Activated CD4-positive, alpha-beta T cell treated with anti-CD3 and anti-CD28 coated beads, Interleukin-2, amount 10 ng/mL, durations not matched to agents 24 days and 14 days (primary cell): ENCODE measurements at regions not wholly inside any gene's neighbourhood (a gene's known extent, or its start where the extent isn't known, plus 50 kb on each side); places are given as distances from the start of the nearest gene placed in this dataset.

Source experiments
- DNase-seq: peaks from one replicate; pipeline ENCODE4 v3.0.0; 2022
- H3K27ac Mint-ChIP-seq: one replicate; pipeline ENCODE4 v1.8.0; 2022; ENCODE audit warnings: mild to moderate bottlenecking, mixed read lengths
- H3K27me3 Mint-ChIP-seq: one replicate; pipeline ENCODE4 v1.8.0; 2022; ENCODE audit warnings: mixed read lengths
- H3K36me3 Mint-ChIP-seq: one replicate; pipeline ENCODE4 v1.8.0; 2022; ENCODE audit warnings: low read depth, mild to moderate bottlenecking, mixed read lengths
- H3K4me1 Mint-ChIP-seq: one replicate; pipeline ENCODE4 v1.8.0; 2021; ENCODE audit warnings: mixed read lengths
- H3K4me3 Mint-ChIP-seq: one replicate; pipeline ENCODE4 v1.8.0; 2022; ENCODE audit warnings: mild to moderate bottlenecking, moderate library complexity, mixed read lengths
- H3K9me3 Mint-ChIP-seq: one replicate; pipeline ENCODE4 v1.8.0; 2021; ENCODE audit warnings: mixed read lengths
- intact Hi-C: fragments of 100-400 bp; cut with micrococcal nuclease; formaldehyde crosslinking; loops from one replicate; pipeline ENCODE4 v1.15.1; 2023

DNA sequence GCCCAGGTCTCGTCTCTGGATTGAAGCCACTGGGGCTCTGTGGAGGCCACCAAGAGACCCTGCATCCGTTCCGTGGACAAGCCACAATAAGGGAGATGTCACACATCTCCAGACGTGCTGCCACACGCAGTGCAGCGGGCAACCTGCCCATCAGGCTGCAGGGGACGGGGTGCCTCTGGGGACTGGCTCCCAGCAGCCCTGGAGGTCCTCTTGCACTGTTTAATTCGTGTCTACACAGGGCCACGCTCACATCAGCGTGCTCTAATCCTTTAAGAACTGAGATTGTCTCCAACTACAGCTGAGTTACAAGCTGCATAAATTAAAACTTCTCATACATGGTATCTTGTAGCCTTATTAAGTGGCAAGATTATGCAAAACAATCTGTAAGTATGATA lies 1232.2 kb downstream of the BRD1 start:
- Mint-ChIP-seq H3K9me3 (no peaks in the 10 kb centered on the region), H3K36me3 (no peaks in the 10 kb centered on the region), H3K27ac (no peak overlapping the region), H3K27me3 (no peaks in the 10 kb centered on the region), H3K4me3 (no peak overlapping the region), H3K4me1 (no peaks in the 10 kb centered on the region)
- no peak for DNase-seq
- intact Hi-C loops = no loop called here

DNA sequence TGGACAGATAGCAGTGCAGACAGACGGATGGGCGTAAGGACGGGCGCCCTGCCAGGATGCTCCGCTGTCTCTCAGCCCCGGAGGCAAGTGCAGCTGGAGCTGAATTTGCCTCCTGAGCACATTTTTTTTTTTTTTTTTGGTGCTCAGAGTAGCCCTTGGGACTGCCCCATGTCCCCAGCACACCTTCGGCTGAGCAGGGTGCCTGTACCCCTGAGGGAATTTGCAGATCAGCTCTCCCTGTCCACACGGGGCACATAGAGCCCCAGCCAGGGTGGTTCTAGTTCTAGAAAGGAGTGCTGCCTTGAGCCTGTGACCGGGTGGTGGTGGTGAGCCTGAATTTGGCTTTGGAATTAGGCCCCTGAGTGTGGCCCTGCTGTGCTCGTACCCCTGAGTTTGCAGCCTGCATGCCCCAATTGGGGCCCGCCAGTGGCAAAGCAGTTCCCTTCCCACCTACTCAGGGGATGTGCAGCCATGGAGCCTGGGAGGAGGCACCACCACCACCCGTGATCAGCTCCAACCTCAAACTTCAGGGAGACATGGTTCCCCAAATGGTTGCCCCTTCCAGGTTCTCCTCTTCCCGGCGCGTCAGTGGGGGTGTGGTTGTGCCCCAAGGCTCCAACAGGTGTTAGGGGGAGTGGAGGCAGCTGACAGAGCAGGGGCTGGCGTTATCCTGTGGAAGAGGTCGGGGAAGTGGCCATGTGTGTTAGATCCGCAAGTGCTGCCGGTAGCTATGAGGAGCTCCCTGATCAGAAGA lies 1232.7 kb downstream of the BRD1 start:
- H3K36me3 Mint-ChIP-seq = no peaks in the 10 kb centered on the region
- no peak for DNase-seq
- H3K9me3 Mint-ChIP-seq = no peaks in the 10 kb centered on the region
- intact Hi-C loops = no loop called here
- no peak overlapping the region for H3K27ac Mint-ChIP-seq
- no peaks in the 10 kb centered on the region for H3K27me3 Mint-ChIP-seq
- H3K4me1 Mint-ChIP-seq = no peaks in the 10 kb centered on the region
- no peak overlapping the region for H3K4me3 Mint-ChIP-seq

DNA sequence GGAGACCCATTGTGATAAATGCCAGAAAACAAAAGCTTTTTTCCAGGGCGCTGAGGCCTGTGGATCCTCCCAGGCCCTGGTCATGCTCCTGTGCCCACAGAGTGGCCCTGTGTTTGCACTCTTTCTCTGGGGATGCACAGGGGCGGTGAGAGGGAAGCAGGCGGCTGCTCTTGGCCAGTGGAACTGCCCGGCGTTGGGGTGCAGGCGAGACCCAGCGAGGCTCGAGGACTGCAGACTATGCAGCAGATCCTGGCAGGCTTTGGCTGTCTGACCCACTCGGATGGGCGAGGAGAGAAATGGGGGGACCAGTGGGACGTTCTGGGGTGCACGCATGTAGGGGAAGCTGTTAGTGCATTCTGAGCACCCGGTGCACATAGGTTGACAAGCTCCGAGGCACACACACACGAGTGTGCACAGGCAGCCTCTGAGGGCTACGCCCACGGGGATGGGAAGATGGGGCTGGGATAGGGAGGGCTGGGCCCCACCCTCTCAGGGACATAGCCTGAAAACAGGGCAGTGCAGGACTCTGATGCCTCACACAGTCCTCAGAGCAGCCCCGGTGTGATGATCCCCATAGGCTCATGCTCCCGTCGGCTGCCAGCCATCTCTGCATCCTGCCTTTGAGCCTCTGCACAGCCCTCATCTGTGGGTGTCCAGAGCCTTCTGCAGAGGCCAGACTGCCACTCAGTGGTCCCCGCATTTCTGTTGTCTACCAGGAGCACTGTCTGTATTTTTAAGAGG lies 1233.5 kb downstream of the BRD1 start:
- H3K36me3 Mint-ChIP-seq = no peaks in the 10 kb centered on the region
- no peak overlapping the region for H3K4me3 Mint-ChIP-seq
- no peaks in the 10 kb centered on the region for H3K4me1 Mint-ChIP-seq
- H3K27ac Mint-ChIP-seq = no peak overlapping the region
- H3K27me3 Mint-ChIP-seq = no peaks in the 10 kb centered on the region
- intact Hi-C loops = no loop called here
- H3K9me3 Mint-ChIP-seq = no peaks in the 10 kb centered on the region
- DNase-seq = no peak

DNA sequence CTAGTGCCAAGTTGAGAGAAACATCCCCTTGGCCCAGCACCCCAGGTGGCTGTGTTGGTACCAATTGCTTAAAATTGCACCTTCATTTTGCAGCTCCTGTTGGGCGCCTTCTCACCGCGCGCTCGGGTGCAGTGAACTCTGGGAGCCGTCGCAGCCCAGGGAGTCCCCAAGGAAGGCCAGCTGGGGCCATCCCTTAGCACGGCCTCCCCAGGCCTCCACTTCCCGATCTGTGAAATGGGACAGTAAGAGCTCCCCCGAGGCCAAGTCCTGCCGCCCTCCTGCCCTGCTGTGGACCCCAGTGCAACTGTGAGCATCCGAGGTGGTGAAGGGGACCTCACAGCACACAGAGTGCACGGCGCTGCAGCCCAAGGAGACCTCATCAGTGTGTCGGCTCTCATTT lies 1234.1 kb downstream of the BRD1 start:
- Mint-ChIP-seq H3K36me3 (no peaks in the 10 kb centered on the region), H3K27me3 (no peaks in the 10 kb centered on the region), H3K9me3 (no peaks in the 10 kb centered on the region), H3K4me1 (no peaks in the 10 kb centered on the region), H3K4me3 (no peak overlapping the region), H3K27ac (no peak overlapping the region)
- intact Hi-C loops = no loop called here
- DNase-seq = no peak

DNA sequence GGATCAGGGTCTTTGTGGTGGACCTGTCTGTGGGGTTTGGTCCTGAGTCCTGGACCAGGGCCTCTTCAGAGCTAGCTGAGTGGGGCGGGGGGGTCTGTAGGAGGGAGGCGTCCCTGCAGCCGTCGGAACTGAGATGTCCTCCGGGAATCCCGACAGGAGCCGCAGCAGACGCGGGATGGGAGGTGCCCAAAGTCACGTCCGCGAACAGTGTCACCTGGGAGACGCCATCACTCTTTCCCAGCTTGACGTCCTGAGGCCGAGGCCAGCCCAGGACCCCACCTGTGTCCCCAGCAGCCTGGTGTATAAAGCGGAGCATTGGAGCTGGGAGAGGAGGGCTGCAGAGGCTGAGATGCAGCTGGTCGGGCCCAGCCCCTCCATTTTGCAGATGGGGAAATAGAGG lies 1234.7 kb downstream of the BRD1 start:
- Mint-ChIP-seq H3K27ac (no peak overlapping the region), H3K4me1 (no peaks in the 10 kb centered on the region), H3K36me3 (no peaks in the 10 kb centered on the region), H3K9me3 (no peaks in the 10 kb centered on the region), H3K27me3 (no peaks in the 10 kb centered on the region), H3K4me3 (no peak overlapping the region)
- DNase-seq = no peak
- intact Hi-C loops = no loop called here

DNA sequence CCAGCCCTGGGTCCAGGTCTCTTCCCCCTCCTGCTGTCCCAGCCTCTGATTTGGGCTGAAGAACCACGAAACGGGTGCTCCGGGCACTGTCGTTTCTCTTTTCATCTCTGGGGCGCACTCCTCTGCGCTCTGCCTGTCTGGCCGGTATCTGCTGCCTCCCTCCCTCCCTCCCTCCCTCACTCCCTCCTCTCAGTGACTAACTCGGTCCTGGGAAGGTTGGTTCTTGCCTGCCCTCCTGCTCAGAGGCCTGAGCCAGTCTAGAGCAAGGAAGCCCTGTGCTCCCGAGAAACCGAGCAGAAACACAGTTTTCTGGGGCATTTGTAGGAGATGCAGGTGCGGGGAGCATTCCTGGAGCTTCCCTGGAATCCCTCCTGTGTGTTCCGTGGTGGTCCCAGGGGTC lies 1235.2 kb downstream of the BRD1 start:
- Mint-ChIP-seq H3K27me3 (no peaks in the 10 kb centered on the region), H3K27ac (no peak overlapping the region), H3K4me3 (no peak overlapping the region), H3K9me3 (no peaks in the 10 kb centered on the region), H3K36me3 (no peaks in the 10 kb centered on the region), H3K4me1 (no peaks in the 10 kb centered on the region)
- intact Hi-C loops = no loop called here
- no peak for DNase-seq

DNA sequence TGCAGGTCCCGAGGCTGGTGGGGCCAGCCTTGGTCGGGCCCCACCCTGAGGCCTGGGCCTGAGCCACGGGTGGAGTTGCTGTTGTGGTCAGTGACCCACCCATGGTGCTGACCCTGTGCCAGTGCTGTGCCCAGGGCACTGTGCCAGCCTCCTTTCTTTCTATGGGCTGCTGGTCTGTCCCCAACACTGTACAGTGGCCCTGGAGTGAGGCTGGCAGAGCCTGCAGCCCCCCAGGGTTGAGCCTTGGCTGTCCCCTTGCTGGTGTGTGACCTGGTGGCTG lies 1235.7 kb downstream of the BRD1 start:
- Mint-ChIP-seq H3K27me3 (no peaks in the 10 kb centered on the region), H3K4me3 (no peak overlapping the region), H3K36me3 (no peaks in the 10 kb centered on the region), H3K27ac (no peak overlapping the region), H3K9me3 (no peaks in the 10 kb centered on the region), H3K4me1 (no peaks in the 10 kb centered on the region)
- intact Hi-C loops = no loop called here
- no peak for DNase-seq

DNA sequence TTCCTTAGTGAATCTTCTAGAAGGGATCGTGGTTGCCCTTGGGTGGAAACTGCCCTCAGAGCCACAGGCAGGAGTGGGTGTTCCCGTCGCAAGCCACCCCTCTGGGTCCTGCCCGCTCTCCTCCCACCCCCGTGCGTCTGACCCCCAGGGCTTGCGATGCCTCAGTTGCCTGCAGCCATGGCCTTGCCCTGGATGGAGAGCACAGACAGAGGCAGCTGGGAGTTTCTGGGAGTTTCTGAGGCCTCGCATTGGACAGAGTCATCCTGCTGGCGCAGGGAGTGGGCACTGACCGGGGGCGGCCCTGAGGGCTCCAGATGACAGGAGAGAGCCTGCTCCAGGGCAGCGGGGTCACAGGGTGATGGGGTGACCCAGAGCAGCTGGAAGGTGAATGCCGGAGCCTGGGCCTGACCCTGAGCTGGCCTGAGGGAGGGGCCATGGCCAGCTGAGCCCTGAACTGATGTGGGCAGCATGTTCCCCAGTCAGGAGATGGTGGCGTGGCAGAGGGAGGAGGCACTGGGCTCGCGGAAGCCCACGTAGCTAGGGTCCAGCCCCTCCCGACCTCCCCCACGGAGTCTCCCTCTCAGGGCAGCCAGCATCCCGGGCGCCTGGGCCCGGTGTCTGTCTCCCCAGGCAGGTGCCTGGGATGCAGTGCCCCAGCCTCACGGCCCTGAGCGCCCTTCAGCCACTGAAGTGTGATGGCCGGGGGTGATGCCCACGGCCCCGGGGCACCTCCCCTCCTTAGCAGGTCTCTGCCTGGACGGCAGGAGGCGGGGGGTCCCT lies 1236.2 kb downstream of the BRD1 start:
- Mint-ChIP-seq H3K4me3 (no peak overlapping the region), H3K4me1 (no peaks in the 10 kb centered on the region), H3K27me3 (no peaks in the 10 kb centered on the region), H3K9me3 (no peaks in the 10 kb centered on the region), H3K27ac (no peak overlapping the region), H3K36me3 (no peaks in the 10 kb centered on the region)
- DNase-seq = no peak
- intact Hi-C loops = no loop called here

DNA sequence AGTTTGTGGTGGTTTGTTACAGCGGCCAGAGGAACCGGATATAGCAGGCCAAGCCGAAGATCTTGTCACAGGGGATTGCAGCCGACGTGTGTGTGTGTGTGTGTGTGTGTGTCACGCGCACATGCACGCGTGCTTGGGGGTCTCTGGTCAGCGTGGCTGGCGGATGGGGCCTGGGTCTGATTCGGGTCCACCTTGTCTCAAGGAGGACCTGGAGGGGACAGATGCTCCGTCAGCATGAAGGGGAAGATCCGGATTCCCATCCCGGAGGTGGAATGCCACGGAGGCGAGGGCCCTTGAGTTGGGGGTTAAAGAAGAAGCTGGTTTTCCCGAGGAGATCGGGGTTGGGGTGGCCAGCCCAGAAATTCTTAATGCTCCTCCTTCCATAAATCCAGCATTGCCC lies 1237.8 kb downstream of the BRD1 start:
- Mint-ChIP-seq H3K27ac (no peak overlapping the region), H3K36me3 (no peaks in the 10 kb centered on the region), H3K4me3 (no peak overlapping the region), H3K9me3 (no peaks in the 10 kb centered on the region), H3K4me1 (no peaks in the 10 kb centered on the region), H3K27me3 (no peaks in the 10 kb centered on the region)
- DNase-seq = no peak
- intact Hi-C loops = no loop called here

DNA sequence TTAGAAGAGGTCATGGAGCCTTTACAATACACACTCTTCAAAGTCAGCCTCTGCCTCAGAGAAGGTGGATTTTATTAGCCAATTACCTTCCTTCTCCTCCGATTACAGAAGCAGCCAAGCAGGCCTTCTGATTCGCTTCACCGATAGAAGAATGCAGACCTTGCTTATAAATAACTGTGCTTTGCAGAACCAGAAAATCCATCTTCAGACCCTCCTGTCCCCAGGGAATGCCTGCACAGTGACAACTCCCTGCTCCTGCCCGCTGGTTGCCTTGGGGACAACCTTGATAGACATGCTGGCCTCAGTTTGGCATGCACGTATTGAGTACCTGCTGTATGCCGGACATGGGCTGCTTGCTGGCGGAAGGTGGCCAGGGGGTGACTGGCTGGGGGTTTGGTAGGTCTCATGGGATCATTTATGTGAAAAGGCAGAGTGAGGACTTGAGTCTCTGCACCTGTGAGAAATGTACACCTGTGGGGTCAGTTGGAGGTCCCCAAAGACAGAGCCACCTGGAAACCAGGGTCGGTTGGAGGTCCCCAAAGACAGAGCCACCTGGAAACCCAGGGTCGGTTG lies 1238.7 kb downstream of the BRD1 start:
- no peak overlapping the region for H3K27ac Mint-ChIP-seq
- DNase-seq = no peak
- no peak overlapping the region for H3K4me3 Mint-ChIP-seq
- no peaks in the 10 kb centered on the region for H3K9me3 Mint-ChIP-seq
- H3K36me3 Mint-ChIP-seq = no peaks in the 10 kb centered on the region
- H3K4me1 Mint-ChIP-seq = no peaks in the 10 kb centered on the region
- H3K27me3 Mint-ChIP-seq = no peaks in the 10 kb centered on the region
- intact Hi-C loops = no loop called here

DNA sequence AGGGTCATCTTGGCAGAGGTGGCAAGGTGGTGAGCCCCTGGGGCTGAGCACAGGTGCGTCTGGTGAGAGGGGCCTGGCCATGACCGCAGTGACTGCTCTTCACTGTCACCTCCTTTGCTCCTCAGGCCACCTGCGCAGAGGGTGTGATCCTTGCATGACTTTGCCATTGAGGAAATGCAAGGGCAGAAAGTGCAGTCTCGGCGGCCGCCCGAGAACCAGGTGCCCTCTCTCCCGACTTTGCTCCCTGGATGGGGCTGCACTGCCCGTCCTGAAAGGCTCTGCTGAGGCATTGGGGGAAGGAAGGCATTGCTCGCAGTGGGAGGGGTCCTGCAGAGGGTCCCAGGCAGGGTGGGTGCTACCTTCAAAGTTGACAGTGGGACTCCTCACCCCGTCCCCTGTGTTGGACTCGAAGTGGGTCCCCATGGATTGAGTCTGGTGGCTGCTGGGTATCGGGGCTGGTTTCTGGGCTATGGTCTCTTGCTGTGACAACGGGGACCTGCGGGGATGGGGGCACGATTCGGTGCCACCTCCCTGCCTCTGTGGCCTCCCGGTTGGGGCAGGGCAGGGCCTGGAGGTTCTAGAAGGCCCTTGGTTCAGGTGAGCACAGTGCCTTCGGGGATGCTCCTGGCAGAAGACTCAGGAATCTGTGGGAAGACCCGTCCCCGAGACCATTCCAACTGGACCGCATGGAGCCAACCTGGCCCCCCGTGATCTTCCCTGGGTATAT lies 1239.4 kb downstream of the BRD1 start:
- H3K36me3 Mint-ChIP-seq = no peaks in the 10 kb centered on the region
- intact Hi-C loops = no loop called here
- no peak for DNase-seq
- no peaks in the 10 kb centered on the region for H3K4me1 Mint-ChIP-seq
- H3K27me3 Mint-ChIP-seq = no peaks in the 10 kb centered on the region
- no peak overlapping the region for H3K27ac Mint-ChIP-seq
- H3K9me3 Mint-ChIP-seq = no peaks in the 10 kb centered on the region
- no peak overlapping the region for H3K4me3 Mint-ChIP-seq

DNA sequence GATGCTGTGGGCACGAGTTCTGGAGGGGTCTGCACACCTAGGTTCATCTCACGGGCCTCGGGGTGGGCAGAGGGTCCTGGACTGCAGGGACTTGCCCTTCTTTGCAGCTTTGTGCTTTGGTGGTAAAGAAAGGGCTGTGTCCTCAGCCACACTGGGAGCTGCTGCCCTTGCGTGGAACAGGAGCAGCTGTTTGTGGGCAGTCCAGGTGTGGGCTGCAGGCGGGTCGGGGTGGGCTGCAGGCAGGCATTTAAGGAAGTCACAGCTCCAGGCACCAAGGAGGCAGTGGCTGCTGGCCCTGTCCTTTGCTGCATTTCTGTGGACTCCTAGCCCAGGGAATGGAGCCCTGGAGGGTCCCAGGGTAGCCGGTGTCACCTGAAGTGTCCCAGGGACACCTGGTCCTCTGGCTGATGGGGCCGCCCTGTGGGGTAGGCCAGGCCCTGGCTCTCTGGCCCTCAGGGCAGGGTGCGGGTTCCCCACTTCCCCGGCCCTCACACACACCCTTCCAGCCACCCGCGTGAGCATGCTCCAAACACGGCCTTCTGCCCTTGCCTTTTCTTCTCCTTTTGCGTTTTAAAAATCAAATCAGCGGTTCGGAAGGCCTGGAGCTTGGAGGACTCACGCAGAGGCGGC lies 1240.3 kb downstream of the BRD1 start:
- H3K36me3 Mint-ChIP-seq = no peaks in the 10 kb centered on the region
- no peaks in the 10 kb centered on the region for H3K4me1 Mint-ChIP-seq
- no peak overlapping the region for H3K27ac Mint-ChIP-seq
- DNase-seq = no peak
- H3K4me3 Mint-ChIP-seq = no peak overlapping the region
- intact Hi-C loops = no loop called here
- H3K9me3 Mint-ChIP-seq = no peaks in the 10 kb centered on the region
- H3K27me3 Mint-ChIP-seq = no peaks in the 10 kb centered on the region

DNA sequence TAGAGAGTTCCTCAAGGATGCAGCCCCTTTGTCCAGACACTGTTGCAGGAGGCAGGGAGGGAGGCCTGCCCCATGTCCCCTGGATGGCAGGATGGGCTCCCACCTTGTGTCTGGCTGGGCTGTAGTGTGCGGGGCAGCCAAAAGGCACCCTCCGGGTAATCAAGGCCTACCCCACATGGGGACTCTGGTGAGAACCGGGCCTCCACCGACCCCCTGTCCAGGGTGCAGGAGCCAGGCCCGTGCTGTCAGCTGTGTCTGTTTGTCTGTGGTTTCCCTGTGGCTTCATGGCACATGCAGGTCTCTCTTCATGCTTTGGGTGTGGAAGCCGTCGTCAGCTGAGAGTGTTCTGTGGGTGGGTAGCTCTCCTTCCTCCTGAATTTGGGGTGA lies 1240.9 kb downstream of the BRD1 start:
- no peaks in the 10 kb centered on the region for H3K9me3 Mint-ChIP-seq
- DNase-seq = no peak
- intact Hi-C loops = no loop called here
- H3K4me3 Mint-ChIP-seq = no peak overlapping the region
- H3K4me1 Mint-ChIP-seq = no peaks in the 10 kb centered on the region
- no peak overlapping the region for H3K27ac Mint-ChIP-seq
- no peaks in the 10 kb centered on the region for H3K36me3 Mint-ChIP-seq
- no peaks in the 10 kb centered on the region for H3K27me3 Mint-ChIP-seq
